HG02610 (cell line): ENCODE measurements at regions not wholly inside any gene's neighbourhood (a gene's known extent, or its start where the extent isn't known, plus 50 kb on each side); places are given as distances from the start of the nearest gene placed in this dataset.

Source experiments
- ATAC-seq: cut with Tn5 transposase; IDR thresholded peaks from one replicate; pipeline ENCODE4 v1.9.1; 2021; ENCODE audit warnings: mild to moderate bottlenecking, moderate library complexity; ENCODE audit not compliant: unreplicated experiment

- ATAC-seq = no peak
Observed at GRCh38 chr4:14496408-14496807, 505.9 kb upstream of the CPEB2 start.

GRCh38 chr4:14496969-14497368, 505.3 kb upstream of the CPEB2 start:
- ATAC-seq = no peak

GRCh38 chr4:14504162-14504561, 498.1 kb upstream of the CPEB2 start:
- no peak for ATAC-seq

DNA sequence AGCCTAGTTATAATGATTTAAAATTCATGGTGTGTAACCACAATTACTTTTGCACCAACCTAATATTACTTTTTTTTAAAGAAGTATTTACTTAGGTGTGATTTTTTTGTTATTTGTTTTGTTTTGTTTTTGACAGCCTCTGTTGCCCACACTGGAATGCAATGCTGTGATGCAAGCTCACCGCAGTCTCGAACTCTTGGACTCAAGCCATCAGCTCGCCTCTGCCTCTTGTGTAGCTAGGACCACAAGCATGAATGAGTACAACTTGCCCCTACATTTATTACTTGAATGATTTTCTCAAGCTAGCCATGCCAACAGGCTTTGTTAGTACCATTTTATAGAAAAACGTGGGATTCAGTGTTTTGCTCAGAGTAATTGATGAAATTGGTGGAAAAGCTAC, 488.8 kb upstream of the CPEB2 start:
- no peak for ATAC-seq

GRCh38 chr4:14515556-14515955, 486.7 kb upstream of the CPEB2 start:
- ATAC-seq = no peak

DNA sequence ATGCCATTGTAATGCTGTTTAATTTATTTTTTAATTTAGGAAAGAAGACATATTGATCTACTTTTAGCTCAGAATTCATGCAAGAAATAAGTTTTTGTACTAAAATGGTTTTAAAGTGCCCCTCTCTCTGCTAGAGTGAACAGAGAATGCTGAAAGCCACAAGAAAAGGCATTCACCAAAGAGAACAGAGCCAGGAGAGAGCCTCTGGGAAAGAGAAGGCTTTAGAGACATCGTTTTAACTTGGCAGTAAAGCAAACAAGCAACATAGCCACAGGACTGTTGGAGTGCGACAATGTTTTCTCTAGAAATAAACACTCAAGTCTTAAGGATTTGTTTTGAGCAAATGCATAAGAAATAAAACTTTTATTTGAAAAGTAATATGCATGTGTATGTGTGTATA, 484.1 kb upstream of the CPEB2 start:
- no peak for ATAC-seq

- ATAC-seq = no peak
Observed at GRCh38 chr4:14520171-14520570, 482.1 kb upstream of the CPEB2 start.

- ATAC-seq = no peak
Observed at GRCh38 chr4:14524276-14524675, 478.0 kb upstream of the CPEB2 start.

DNA sequence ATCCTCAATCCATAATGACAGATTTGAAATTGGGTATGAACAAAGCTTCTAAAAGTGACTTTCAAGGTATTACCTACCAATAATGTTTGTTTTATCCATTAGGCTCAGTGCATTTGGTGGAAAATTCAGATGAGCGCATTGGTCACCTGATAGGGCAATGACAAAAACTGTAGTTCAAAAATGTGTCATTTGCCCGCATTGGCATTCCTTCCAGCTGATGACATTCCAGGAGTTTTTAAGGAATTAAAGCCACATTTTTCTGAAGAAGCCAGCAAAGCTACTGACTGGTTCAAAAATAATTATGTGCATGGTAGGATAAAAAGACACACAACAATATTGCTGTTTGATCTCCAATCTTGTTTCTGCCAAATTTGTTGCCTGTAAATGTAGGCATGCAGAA, 473.4 kb upstream of the CPEB2 start:
- no peak for ATAC-seq

DNA sequence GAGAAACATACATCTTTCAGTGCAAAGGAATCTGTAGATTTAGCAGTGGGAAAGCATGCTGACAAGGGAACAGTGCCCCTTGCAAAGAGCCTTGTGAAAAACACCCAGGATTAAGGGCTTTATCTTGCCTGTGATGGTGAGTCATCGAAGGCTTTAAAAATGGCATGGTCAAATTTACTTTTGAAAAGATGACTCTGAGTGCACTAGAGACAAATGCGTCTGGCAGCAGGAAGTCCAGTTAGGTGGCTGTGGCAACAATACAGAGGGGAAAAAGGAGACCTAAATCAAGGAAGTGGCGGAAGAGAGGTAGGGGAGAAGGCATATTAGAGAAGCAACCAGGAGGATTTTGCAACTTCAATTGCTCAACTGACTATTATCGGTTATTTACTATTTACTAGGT, 472.6 kb upstream of the CPEB2 start:
- no peak for ATAC-seq

DNA sequence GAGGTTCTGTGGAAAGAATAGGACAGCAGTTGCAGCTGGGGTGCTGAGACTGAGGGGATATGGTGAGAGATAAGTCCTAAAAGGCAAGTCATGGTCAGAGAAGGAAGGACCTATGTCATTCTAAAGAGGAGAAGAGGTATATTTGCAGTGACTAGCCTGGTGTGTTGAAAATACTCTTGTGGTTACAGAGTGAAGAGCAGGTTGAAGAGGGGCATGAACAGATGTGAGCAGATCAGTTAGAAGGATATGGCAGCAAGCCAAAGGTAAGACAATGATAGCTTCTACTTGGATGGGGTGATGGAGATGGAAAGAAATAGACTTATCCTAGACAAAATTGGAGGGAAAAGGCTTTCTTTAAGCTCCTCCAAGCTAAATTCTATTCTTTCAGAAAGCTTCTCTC, 469.8 kb upstream of the CPEB2 start:
- no peak for ATAC-seq

- no peak for ATAC-seq
Observed at GRCh38 chr4:14539246-14539645, 463.0 kb upstream of the CPEB2 start.

- no peak for ATAC-seq
Observed at GRCh38 chr4:14545163-14545562, 457.1 kb upstream of the CPEB2 start.

GRCh38 chr4:14545807-14546206, 456.5 kb upstream of the CPEB2 start:
- ATAC-seq = no peak

DNA sequence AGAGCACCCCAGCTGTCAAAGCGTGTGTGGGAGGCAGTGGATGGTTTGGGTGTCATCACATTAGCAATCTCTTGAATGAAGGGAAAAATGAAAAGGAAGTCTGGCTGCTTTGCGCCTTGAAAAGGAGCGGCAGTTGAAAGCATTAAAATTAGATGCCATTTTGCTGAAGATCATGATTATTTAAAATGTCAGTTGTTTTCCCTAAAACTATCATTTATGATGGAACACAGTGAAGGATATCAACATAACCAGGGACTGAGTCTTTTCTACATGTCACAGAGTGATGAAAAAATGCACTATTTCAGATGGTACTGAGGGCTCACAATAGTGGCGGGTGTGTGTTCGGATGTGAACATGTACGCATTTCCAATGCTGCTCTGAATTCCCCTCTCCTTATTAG, 450.2 kb upstream of the CPEB2 start:
- no peak for ATAC-seq

- ATAC-seq = no peak
Observed at GRCh38 chr4:14559646-14560045, 442.6 kb upstream of the CPEB2 start.

- ATAC-seq = no peak
Observed at GRCh38 chr4:14560577-14560976, 441.7 kb upstream of the CPEB2 start.

- no peak for ATAC-seq
Observed at GRCh38 chr4:14562901-14563300, 439.4 kb upstream of the CPEB2 start.

GRCh38 chr4:14564281-14564680, 438.0 kb upstream of the CPEB2 start:
- ATAC-seq = no peak

GRCh38 chr4:14566518-14566917, 435.8 kb upstream of the CPEB2 start:
- ATAC-seq = no peak

- no peak for ATAC-seq
Observed at GRCh38 chr4:14568351-14568750, 433.9 kb upstream of the CPEB2 start.

DNA sequence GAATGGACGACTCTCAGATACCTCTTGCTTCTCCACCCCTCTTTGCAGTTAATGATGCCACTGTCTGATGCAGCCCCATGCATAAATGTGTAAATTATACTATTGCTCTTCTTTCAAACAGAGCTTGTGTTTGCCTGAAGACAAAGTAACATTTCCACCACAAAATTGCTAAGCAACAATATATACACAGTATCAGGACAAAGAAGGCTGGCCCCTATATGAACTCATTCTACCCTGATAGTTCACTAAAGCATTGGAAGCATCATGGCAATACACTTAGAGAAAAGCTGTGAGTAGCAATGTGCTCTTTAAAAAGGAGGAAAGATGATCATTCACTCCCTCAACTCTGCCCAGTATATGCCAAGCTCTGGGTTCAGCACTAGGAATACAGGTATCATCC, 427.0 kb upstream of the CPEB2 start:
- ATAC-seq = no peak

DNA sequence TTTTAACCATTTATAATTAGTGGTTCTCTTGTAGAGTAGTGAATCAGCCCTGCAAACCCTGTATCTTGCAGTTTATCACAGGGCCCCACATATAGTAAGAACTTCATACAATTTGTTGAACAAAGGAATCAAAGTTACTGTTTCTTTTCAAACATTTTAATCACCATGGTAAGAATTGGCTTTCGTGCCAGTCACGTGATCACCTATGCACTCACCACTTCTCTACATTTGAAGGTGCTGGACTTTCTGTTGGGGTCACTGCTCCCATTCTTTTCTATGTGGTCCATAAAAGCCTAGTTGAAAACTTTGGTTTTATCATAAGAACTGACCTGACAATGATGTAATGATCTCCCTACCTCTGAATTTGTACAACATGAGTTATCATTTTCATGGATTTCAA, 426.4 kb upstream of the CPEB2 start:
- no peak for ATAC-seq

GRCh38 chr4:14580061-14580460, 422.2 kb upstream of the CPEB2 start:
- no peak for ATAC-seq
